Keratinocyte (primary cell): ENCODE measurements at regions not wholly inside any gene's neighbourhood (a gene's known extent, or its start where the extent isn't known, plus 50 kb on each side); places are given as distances from the start of the nearest gene placed in this dataset.

Experiments used
- DNase-seq: peaks from one replicate; pipeline ENCODE4 v3.0.0-alpha.2; 2011; ENCODE audit warnings: low read depth, missing footprints, low spot score
- FAIRE-seq: peaks from 2 replicates; lab custom pipeline; 2011; peaks lifted over from hg19 to GRCh38; lab: Jason Lieb, UNC
- H2AFZ ChIP-seq: 2 replicates; pipeline ENCODE4 v1.6.0; 2012; ENCODE audit warnings: low read length, control low read depth, inconsistent platforms; ENCODE audit not compliant: control insufficient read depth
- H3K27ac ChIP-seq: 2 replicates; pipeline ENCODE4 v1.5.1; 2011; ENCODE audit warnings: low read length; ENCODE audit not compliant: control insufficient read depth, insufficient read depth
- H3K27me3 ChIP-seq: 3 replicates; pipeline ENCODE4 v1.6.0; 2011; ENCODE audit warnings: low read length; ENCODE audit not compliant: control insufficient read depth, insufficient read depth; ENCODE audit errors: extremely low read depth
- H3K36me3 ChIP-seq, 2 experiments: 2 replicates in 1 of 2; 3 replicates in 1 of 2; pipeline ENCODE4 v1.5.1; 2011; ENCODE audit warnings: low read length in 2 of 2, mild to moderate bottlenecking in 1 of 2; ENCODE audit not compliant: control insufficient read depth in 2 of 2, insufficient read depth in 2 of 2; ENCODE audit errors: extremely low read depth in 1 of 2
- H3K4me1 ChIP-seq: 3 replicates; pipeline ENCODE4 v1.5.1; 2011; ENCODE audit warnings: low read length; ENCODE audit not compliant: control insufficient read depth, insufficient read depth; ENCODE audit errors: extremely low read depth
- H3K4me2 ChIP-seq: 3 replicates; pipeline ENCODE4 v1.6.0; 2011; ENCODE audit warnings: low read depth, low read length; ENCODE audit not compliant: control insufficient read depth, insufficient read depth; ENCODE audit errors: extremely low read depth
- H3K4me3 ChIP-seq, 3 experiments: fragments of 200-600 bp in 1 of 3; sonication (generic) in 1 of 3; 2 replicates in 2 of 3; 3 replicates in 1 of 3; pipeline ENCODE4 v1.5.1; 2011 to 2016; ENCODE audit warnings: low read length in 3 of 3, mild to moderate bottlenecking in 3 of 3, control low read depth in 2 of 3, inconsistent platforms in 1 of 3, low read depth in 1 of 3, mixed read lengths in 1 of 3, mixed run types in 1 of 3, moderate library complexity in 1 of 3; ENCODE audit not compliant: control insufficient read depth in 2 of 3, insufficient read depth in 2 of 3; ENCODE audit errors: extremely low read depth in 1 of 3
- H3K79me2 ChIP-seq: 2 replicates; pipeline ENCODE4 v1.6.0; 2012; ENCODE audit warnings: low read length; ENCODE audit not compliant: control insufficient read depth, insufficient read depth
- H3K9ac ChIP-seq: 3 replicates; pipeline ENCODE4 v1.6.0; 2011; ENCODE audit warnings: low read length; ENCODE audit not compliant: control insufficient read depth, insufficient read depth; ENCODE audit errors: extremely low read depth
- H3K9me1 ChIP-seq: 3 replicates; pipeline ENCODE4 v1.6.0; 2011; ENCODE audit warnings: low read length; ENCODE audit not compliant: control insufficient read depth, insufficient read depth; ENCODE audit errors: extremely low read depth
- H3K9me3 ChIP-seq: 2 replicates; pipeline ENCODE4 v1.5.1; 2012; ENCODE audit warnings: low read depth, low read length; ENCODE audit not compliant: control insufficient read depth
- H4K20me1 ChIP-seq: 3 replicates; pipeline ENCODE4 v1.6.0; 2011; ENCODE audit warnings: low read length; ENCODE audit not compliant: control insufficient read depth, insufficient read depth; ENCODE audit errors: extremely low read depth
- CTCF ChIP-seq, 3 experiments: IDR thresholded peaks in 1 of 3; conservative IDR thresholded peaks in 1 of 3; optimal IDR thresholded peaks in 1 of 3; 2 replicates in 2 of 3; 3 replicates in 1 of 3; pipeline versions ENCODE3 to v1.5.1; 2011; ENCODE audit warnings: low read length in 3 of 3, mild to moderate bottlenecking in 3 of 3, moderate library complexity in 2 of 3, control low read depth in 1 of 3, inconsistent platforms in 1 of 3; ENCODE audit not compliant: insufficient read depth in 2 of 3; ENCODE audit errors: extremely low read depth in 1 of 3
- EZH2 ChIP-seq: IDR thresholded peaks from one replicate; pipeline ENCODE4 v1.6.1; 2012; ENCODE audit warnings: inconsistent platforms, mild to moderate bottlenecking, low read length, moderate library complexity
- dilution Hi-C: fragments of 300-500 bp; cut with MboI; formaldehyde crosslinking; loops from one replicate; pipeline ENCODE4 v1.7.0; 2020; ENCODE audit warnings: low sequenced_read_pairs; ENCODE audit not compliant: extremely low pct_ligation_motif_present

- dilution Hi-C loops, result no loop called here
- Histone ChIP-seq H3K4me3 (no peak overlapping the region), H3K27ac (no peak overlapping the region), H3K9ac (no peak overlapping the region), H4K20me1 (no peaks in the 10 kb centered on the region), H3K36me3 (no peaks in the 10 kb centered on the region), H3K4me1 (peaks cover 10% of the 10 kb centered on the region), H2AFZ (no peak overlapping the region), H3K79me2 (no peaks in the 10 kb centered on the region), H3K27me3 (no peaks in the 10 kb centered on the region), H3K9me3 (no peaks in the 10 kb centered on the region), H3K4me2 (no peak overlapping the region), H3K9me1 (no peaks in the 10 kb centered on the region)
- FAIRE-seq (no peak), DNase-seq (no peak)
- TF ChIP-seq CTCF (optimal IDR thresholded peaks at IDR 0.05 in 1 of 3, IDR thresholded peaks at IDR 0.05 in 1 of 3, conservative IDR thresholded peaks at IDR 0.05 in 1 of 3; ENCODE audit: extremely low read depth in 1 of 3, insufficient read depth in 2 of 3, low read length in 3 of 3), result no peak
- no peak for TF ChIP-seq EZH2
Observed at GRCh38 chr9:2335260-2335659, 286.3 kb upstream of the VLDLR start.

GRCh38 chr9:2336055-2336454, 285.5 kb upstream of the VLDLR start:
- no peaks in the 10 kb centered on the region for H3K36me3 ChIP-seq
- H3K9ac ChIP-seq, result no peak overlapping the region
- DNase-seq (no peak), FAIRE-seq (peak; percentile 5)
- H2AFZ ChIP-seq, result no peak overlapping the region
- no peaks in the 10 kb centered on the region for H4K20me1 ChIP-seq
- TF ChIP-seq EZH2 (no peak), CTCF (optimal IDR thresholded peaks at IDR 0.05 in 1 of 3, IDR thresholded peaks at IDR 0.05 in 1 of 3, conservative IDR thresholded peaks at IDR 0.05 in 1 of 3; ENCODE audit: extremely low read depth in 1 of 3, insufficient read depth in 2 of 3, low read length in 3 of 3) (peak; percentile 20 to 44 (median 39))
- dilution Hi-C loops, result no loop called here
- H3K4me1 ChIP-seq, result peaks cover 16% of the 10 kb centered on the region
- H3K9me3 ChIP-seq, result no peaks in the 10 kb centered on the region
- no peak overlapping the region for H3K4me3 ChIP-seq
- H3K27me3 ChIP-seq, result no peaks in the 10 kb centered on the region
- no peaks in the 10 kb centered on the region for H3K79me2 ChIP-seq
- H3K4me2 ChIP-seq, result no peak overlapping the region
- H3K27ac ChIP-seq, result no peak overlapping the region
- no peaks in the 10 kb centered on the region for H3K9me1 ChIP-seq
